ENCODE measurements at regions not wholly inside any gene's neighbourhood (a gene's known extent, or its start where the extent isn't known, plus 50 kb on each side); places are given as distances from the start of the nearest gene placed in this dataset.

DNA sequence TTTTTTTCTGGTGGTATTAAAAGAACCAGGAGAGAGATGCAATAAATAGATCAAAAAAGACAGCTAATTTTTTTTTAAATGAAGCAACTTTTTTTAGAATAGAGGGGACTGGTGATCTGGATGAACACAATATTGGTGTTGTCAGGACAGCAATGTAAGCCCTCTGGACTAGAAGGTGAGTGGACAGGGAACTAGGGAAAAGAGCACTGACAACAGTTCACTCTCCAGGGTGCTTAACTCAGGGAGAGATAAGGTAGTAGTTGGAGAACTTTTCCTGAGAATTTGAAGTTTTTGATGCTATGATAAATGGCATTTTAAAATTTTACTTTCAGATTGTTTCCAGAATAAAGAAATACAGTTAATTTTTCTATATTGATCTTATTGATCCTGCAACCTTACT lies 158.3 kb upstream of the STAC start:
- no peak for TF ChIP-seq POLR2A (IDR thresholded peaks at IDR 0.05)
- TF ChIP-seq, protein P1, sequence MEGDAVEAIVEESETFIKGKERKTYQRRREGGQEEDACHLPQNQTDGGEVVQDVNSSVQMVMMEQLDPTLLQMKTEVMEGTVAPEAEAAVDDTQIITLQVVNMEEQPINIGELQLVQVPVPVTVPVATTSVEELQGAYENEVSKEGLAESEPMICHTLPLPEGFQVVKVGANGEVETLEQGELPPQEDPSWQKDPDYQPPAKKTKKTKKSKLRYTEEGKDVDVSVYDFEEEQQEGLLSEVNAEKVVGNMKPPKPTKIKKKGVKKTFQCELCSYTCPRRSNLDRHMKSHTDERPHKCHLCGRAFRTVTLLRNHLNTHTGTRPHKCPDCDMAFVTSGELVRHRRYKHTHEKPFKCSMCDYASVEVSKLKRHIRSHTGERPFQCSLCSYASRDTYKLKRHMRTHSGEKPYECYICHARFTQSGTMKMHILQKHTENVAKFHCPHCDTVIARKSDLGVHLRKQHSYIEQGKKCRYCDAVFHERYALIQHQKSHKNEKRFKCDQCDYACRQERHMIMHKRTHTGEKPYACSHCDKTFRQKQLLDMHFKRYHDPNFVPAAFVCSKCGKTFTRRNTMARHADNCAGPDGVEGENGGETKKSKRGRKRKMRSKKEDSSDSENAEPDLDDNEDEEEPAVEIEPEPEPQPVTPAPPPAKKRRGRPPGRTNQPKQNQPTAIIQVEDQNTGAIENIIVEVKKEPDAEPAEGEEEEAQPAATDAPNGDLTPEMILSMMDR (IDR thresholded peaks at IDR 0.05): no peak
